Fibroblast of peridontal ligament (primary cell): ENCODE measurements at regions not wholly inside any gene's neighbourhood (a gene's known extent, or its start where the extent isn't known, plus 50 kb on each side); places are given as distances from the start of the nearest gene placed in this dataset.
"Not testable (repeated sequence)": the region's sequence is repeated elsewhere in the genome, so short reads cannot be mapped to it uniquely, and the experiment has no call there.

Experiments used
- DNase-seq: peaks from one replicate; pipeline ENCODE4 v3.0.0-alpha.2; 2010; ENCODE audit errors: extremely low read depth

- DNase-seq, result no peak
Observed at GRCh38 chr9:101877439-101877838, 139.0 kb upstream of the GRIN3A start.

- DNase-seq, result no peak
Observed at GRCh38 chr9:101861472-101861871, 123.0 kb upstream of the GRIN3A start.

GRCh38 chr9:101860920-101861319 lies 122.5 kb upstream of the GRIN3A start:
- DNase-seq, result no peak

- DNase-seq, result no peak
Observed at GRCh38 chr9:101859620-101860019, 121.2 kb upstream of the GRIN3A start.

GRCh38 chr9:101858026-101858425 lies 119.6 kb upstream of the GRIN3A start:
- DNase-seq, result no peak

GRCh38 chr9:101849102-101849707 lies 110.8 kb upstream of the GRIN3A start:
- no peak for DNase-seq

- no peak for DNase-seq
Observed at GRCh38 chr9:101848485-101848919, 110.1 kb upstream of the GRIN3A start.

GRCh38 chr9:101846161-101846560 lies 107.7 kb upstream of the GRIN3A start:
- DNase-seq, result no peak

GRCh38 chr9:101840694-101841188 lies 102.3 kb upstream of the GRIN3A start:
- DNase-seq, result no peak

- DNase-seq, result not testable (repeated sequence)
Observed at GRCh38 chr9:101838988-101839387, 100.5 kb upstream of the GRIN3A start.

- no peak for DNase-seq
Observed at GRCh38 chr9:101836021-101836420, 97.6 kb upstream of the GRIN3A start.

- DNase-seq, result no peak
Observed at GRCh38 chr9:101832486-101832885, 94.0 kb upstream of the GRIN3A start.

- DNase-seq, result not testable (repeated sequence)
Observed at GRCh38 chr9:101821450-101821849, 83.0 kb upstream of the GRIN3A start.

- not testable (repeated sequence) for DNase-seq
Observed at GRCh38 chr9:101820983-101821382, 82.5 kb upstream of the GRIN3A start.

GRCh38 chr9:101814064-101814463 lies 75.6 kb upstream of the GRIN3A start:
- DNase-seq, result no peak

- DNase-seq, result not testable (repeated sequence)
Observed at GRCh38 chr9:101807879-101808278, 69.4 kb upstream of the GRIN3A start.

- DNase-seq, result no peak
Observed at GRCh38 chr9:101796044-101796443, 57.6 kb upstream of the GRIN3A start.

GRCh38 chr9:101795147-101795546 lies 56.7 kb upstream of the GRIN3A start:
- no peak for DNase-seq

- no peak for DNase-seq
Observed at GRCh38 chr9:101792475-101792874, 54.0 kb upstream of the GRIN3A start.

- no peak for DNase-seq
Observed at GRCh38 chr9:101791938-101792337, 53.5 kb upstream of the GRIN3A start.

GRCh38 chr9:101791533-101791932 lies 53.1 kb upstream of the GRIN3A start:
- no peak for DNase-seq
